ENCODE measurements at regions not wholly inside any gene's neighbourhood (a gene's known extent, or its start where the extent isn't known, plus 50 kb on each side); places are given as distances from the start of the nearest gene placed in this dataset.
A peak's percentile ranks its signal among the peaks of the same experiment; 100 is the strongest.
"Not testable (repeated sequence)": the region's sequence is repeated elsewhere in the genome, so short reads cannot be mapped to it uniquely, and the experiment has no call there.

DNA sequence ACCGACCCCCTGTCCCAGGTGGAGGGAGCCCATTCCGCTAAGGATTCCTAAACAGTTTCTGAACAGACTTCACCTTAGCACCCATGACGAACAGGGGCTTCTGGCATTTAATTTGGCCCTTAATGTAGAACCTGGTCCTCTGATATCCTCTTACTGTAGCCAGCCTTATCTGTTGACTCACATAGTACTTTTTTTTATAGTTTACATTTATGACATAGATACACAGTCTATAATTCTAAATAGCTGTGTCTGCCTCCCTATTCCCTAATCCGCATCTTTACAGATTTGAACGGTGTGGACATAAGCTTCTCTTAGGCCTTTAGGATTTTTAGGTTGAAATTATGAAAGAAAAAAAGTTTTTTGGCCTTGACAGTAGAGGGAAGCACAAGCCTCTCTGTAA lies 104.9 kb downstream of the TBC1D26 start:
- ATAC-seq (ENCODE audit: insufficient read depth, low FRiP score); H3K9me3 ChIP-seq (ENCODE audit: control insufficient read depth in 4 of 4, insufficient read depth in 3 of 4, low read length in 3 of 4); H3K9ac ChIP-seq (ENCODE audit: insufficient read depth in 1 of 2, low read length in 2 of 2); H3K27ac ChIP-seq (ENCODE audit: low read depth in 1 of 2, low read length in 1 of 2); H3K4me3 ChIP-seq; H3K4me1 ChIP-seq (ENCODE audit: control insufficient read depth in 5 of 5, insufficient read depth in 5 of 5, low read length in 5 of 5); H3K27me3 ChIP-seq (ENCODE audit: control insufficient read depth in 3 of 3, insufficient read depth in 3 of 3, low read length in 2 of 3); DNase-seq; H3K36me3 ChIP-seq (ENCODE audit: control insufficient read depth in 4 of 4, insufficient read depth in 4 of 4, low read length in 4 of 4): not testable (repeated sequence)
- 95 to 96% methylated on average over 5 of the region's 5 CpGs for WGBS, 2 donors

DNA sequence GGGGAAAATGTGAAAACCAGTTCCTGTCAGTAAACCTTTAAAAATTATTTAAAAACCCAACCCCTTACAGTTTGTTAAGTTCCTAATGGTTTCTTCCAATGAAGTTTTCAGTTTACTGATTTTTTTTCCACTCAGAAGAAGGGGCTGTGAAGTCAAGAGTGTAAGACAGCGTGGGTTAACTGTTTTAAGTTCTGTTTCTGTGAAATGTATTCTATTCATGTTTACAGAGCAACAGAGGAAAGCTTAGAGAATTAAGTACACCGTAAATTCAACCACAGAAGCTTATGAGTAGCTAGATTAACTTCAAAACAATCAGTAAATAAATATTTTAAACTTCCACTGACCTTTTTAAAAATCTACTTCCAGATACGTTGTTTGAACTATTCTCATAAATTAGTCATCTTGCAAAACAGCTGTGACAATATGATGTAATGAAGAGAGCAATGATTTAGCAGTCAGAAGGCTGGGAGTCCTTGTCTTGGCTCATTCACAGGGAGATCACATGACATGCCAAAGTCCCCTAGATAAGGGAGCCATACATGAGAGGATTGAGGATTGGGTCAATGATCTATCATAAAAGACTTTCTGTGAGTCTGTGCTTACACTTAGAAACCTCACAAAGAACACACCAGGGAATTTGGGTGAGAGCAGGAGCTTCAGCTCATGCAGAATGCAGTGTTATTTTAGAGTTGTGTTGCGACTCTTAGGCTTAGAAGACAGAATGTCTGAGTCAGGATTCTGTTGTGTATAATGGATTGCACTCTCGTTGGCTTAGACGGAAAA lies 97.3 kb upstream of the ADORA2B start:
- H3K36me3 ChIP-seq (ENCODE audit: control insufficient read depth in 4 of 4, insufficient read depth in 4 of 4, low read length in 4 of 4); H3K9me3 ChIP-seq (ENCODE audit: control insufficient read depth in 4 of 4, insufficient read depth in 3 of 4, low read length in 3 of 4); H3K9ac ChIP-seq (ENCODE audit: insufficient read depth in 1 of 2, low read length in 2 of 2); H3K27me3 ChIP-seq (ENCODE audit: control insufficient read depth in 3 of 3, insufficient read depth in 3 of 3, low read length in 2 of 3); H3K4me3 ChIP-seq; H3K4me1 ChIP-seq (ENCODE audit: control insufficient read depth in 5 of 5, insufficient read depth in 5 of 5, low read length in 5 of 5); H3K27ac ChIP-seq (ENCODE audit: low read depth in 1 of 2, low read length in 1 of 2): not testable (repeated sequence)
- peak; percentile 41 for ATAC-seq (ENCODE audit: insufficient read depth, low FRiP score)
- 58 to 77% methylated on average over 3 to 5 of the region's 6 CpGs for WGBS, 2 donors
- DNase-seq: peak in 2 of 3 donors; percentile 20 to 40

DNA sequence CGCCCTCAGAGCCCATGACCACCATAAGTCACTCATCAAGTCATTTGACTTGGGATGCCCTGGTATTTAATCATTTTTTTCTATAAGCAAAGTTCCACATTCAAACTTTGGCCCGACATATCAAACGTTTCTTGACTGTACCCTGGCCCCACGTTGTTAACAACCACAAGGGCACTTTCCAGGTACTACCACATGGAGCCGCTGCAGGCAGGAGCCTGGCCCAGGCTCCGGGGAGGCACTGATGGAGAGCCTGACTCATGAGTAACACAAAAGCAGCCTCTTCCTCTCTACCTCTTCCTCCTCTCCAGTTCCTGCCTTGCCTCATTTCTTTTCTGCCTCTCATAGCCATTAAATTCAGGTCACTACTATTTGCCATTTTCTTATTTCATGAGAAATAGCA lies 95.9 kb upstream of the ADORA2B start:
- 9 to 12% methylated on average over 5 to 6 of the region's 6 CpGs for WGBS, 2 donors
- not testable (repeated sequence) for H3K9me3 ChIP-seq (ENCODE audit: control insufficient read depth in 4 of 4, insufficient read depth in 3 of 4, low read length in 3 of 4); H3K36me3 ChIP-seq (ENCODE audit: control insufficient read depth in 4 of 4, insufficient read depth in 4 of 4, low read length in 4 of 4); ATAC-seq (ENCODE audit: insufficient read depth, low FRiP score); H3K27ac ChIP-seq (ENCODE audit: low read depth in 1 of 2, low read length in 1 of 2); H3K4me3 ChIP-seq; H3K27me3 ChIP-seq (ENCODE audit: control insufficient read depth in 3 of 3, insufficient read depth in 3 of 3, low read length in 2 of 3); H3K4me1 ChIP-seq (ENCODE audit: control insufficient read depth in 5 of 5, insufficient read depth in 5 of 5, low read length in 5 of 5); H3K9ac ChIP-seq (ENCODE audit: insufficient read depth in 1 of 2, low read length in 2 of 2)
- peak in 1 of 3 donors; percentile 18 for DNase-seq

DNA sequence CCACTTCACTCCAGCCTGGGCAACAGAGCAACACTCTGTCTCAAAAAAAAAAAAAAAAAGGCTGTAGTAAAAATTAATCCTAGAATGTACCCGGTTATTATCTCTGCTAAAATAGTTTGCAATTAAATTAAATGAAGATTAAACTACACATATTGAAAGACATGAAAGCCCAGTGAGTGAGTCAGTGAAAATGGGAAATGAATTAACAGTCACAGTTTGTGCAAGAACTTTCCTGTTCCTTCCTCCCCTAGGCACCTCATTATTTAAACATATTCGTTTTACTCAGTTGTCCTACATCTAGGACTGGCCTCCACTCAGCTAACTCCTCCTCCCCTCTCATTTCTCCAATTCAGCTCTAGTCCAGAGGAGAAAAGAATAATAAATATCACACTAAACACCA lies 94.9 kb upstream of the ADORA2B start:
- not testable (repeated sequence) for ATAC-seq (ENCODE audit: insufficient read depth, low FRiP score); H3K27me3 ChIP-seq (ENCODE audit: control insufficient read depth in 3 of 3, insufficient read depth in 3 of 3, low read length in 2 of 3); H3K9ac ChIP-seq (ENCODE audit: insufficient read depth in 1 of 2, low read length in 2 of 2); DNase-seq; H3K9me3 ChIP-seq (ENCODE audit: control insufficient read depth in 4 of 4, insufficient read depth in 3 of 4, low read length in 3 of 4); H3K36me3 ChIP-seq (ENCODE audit: control insufficient read depth in 4 of 4, insufficient read depth in 4 of 4, low read length in 4 of 4); H3K27ac ChIP-seq (ENCODE audit: low read depth in 1 of 2, low read length in 1 of 2); H3K4me1 ChIP-seq (ENCODE audit: control insufficient read depth in 5 of 5, insufficient read depth in 5 of 5, low read length in 5 of 5); H3K4me3 ChIP-seq
- 46 to 48% methylated on average over 2 of the region's 2 CpGs for WGBS, 2 donors

DNA sequence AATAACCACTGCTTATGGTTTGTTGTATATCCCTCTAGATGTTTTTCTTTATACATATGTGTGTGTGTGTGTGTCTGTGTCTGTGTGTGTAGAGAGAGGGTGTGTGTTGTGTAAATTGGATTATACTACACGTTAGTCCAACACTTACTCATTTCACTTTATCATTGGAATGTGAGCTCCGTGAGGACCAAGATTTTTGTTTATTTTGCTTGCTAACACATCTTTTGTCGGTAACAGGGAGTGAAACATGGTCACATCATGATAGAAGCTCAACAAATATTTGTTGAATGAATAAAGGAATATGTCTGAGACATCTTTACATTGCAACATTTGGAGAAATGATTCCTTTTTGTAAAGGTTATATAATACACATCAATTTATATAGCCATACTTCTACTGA lies 94.2 kb upstream of the ADORA2B start:
- H3K9me3 ChIP-seq (ENCODE audit: control insufficient read depth in 4 of 4, insufficient read depth in 3 of 4, low read length in 3 of 4); H3K27me3 ChIP-seq (ENCODE audit: control insufficient read depth in 3 of 3, insufficient read depth in 3 of 3, low read length in 2 of 3); H3K4me3 ChIP-seq; ATAC-seq (ENCODE audit: insufficient read depth, low FRiP score); DNase-seq; H3K4me1 ChIP-seq (ENCODE audit: control insufficient read depth in 5 of 5, insufficient read depth in 5 of 5, low read length in 5 of 5); H3K9ac ChIP-seq (ENCODE audit: insufficient read depth in 1 of 2, low read length in 2 of 2); H3K36me3 ChIP-seq (ENCODE audit: control insufficient read depth in 4 of 4, insufficient read depth in 4 of 4, low read length in 4 of 4); H3K27ac ChIP-seq (ENCODE audit: low read depth in 1 of 2, low read length in 1 of 2): not testable (repeated sequence)
- WGBS, 2 donors: 54 to 75% methylated on average over 3 of the region's 3 CpGs

DNA sequence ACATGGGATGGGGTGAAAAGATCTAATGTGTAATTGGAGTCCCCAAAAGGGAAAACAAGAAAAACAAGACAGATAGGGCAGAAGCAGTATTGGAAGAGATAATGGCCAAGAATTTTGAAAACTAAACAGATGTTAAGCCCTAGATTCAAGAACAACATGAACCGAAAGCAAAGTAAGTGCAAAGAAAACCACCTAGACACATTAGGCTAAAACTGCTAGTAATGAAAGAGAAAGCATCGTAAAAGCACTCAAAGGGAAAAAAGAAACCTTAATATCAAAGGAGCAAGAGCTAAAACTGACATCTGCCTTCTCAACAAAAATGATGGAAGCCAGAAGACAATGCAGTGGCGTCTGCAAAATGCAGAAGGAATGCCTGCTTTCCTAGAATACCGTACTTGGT lies 92.1 kb upstream of the ADORA2B start:
- DNase-seq; H3K9me3 ChIP-seq (ENCODE audit: control insufficient read depth in 4 of 4, insufficient read depth in 3 of 4, low read length in 3 of 4); H3K4me1 ChIP-seq (ENCODE audit: control insufficient read depth in 5 of 5, insufficient read depth in 5 of 5, low read length in 5 of 5); H3K36me3 ChIP-seq (ENCODE audit: control insufficient read depth in 4 of 4, insufficient read depth in 4 of 4, low read length in 4 of 4); H3K4me3 ChIP-seq; H3K27me3 ChIP-seq (ENCODE audit: control insufficient read depth in 3 of 3, insufficient read depth in 3 of 3, low read length in 2 of 3); ATAC-seq (ENCODE audit: insufficient read depth, low FRiP score); H3K27ac ChIP-seq (ENCODE audit: low read depth in 1 of 2, low read length in 1 of 2); H3K9ac ChIP-seq (ENCODE audit: insufficient read depth in 1 of 2, low read length in 2 of 2): not testable (repeated sequence)
- 100% methylated on average over 1 of the region's 4 CpGs for WGBS, 2 donors

DNA sequence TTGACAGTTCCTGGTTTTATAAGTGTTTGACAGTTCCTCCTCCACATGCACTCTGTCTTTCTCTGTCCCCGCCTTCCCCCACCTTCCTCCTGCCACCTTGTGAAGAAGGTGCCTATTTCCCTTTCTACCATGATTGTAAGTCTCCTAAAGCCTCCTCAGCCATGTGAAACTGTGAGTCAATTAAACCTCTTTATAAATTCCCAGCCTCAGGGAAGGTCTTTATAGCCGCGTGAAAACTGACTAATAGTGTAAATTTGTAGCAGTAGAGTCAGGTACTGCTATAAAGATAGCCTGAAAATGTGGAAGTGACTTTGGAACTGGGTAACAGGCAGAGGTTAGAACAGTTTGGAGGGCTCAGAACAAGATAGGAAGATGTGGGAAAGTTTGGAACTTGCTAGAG lies 88.7 kb upstream of the ADORA2B start:
- H3K9ac ChIP-seq (ENCODE audit: insufficient read depth in 1 of 2, low read length in 2 of 2); H3K4me1 ChIP-seq (ENCODE audit: control insufficient read depth in 5 of 5, insufficient read depth in 5 of 5, low read length in 5 of 5); H3K9me3 ChIP-seq (ENCODE audit: control insufficient read depth in 4 of 4, insufficient read depth in 3 of 4, low read length in 3 of 4); H3K27ac ChIP-seq (ENCODE audit: low read depth in 1 of 2, low read length in 1 of 2); ATAC-seq (ENCODE audit: insufficient read depth, low FRiP score); H3K36me3 ChIP-seq (ENCODE audit: control insufficient read depth in 4 of 4, insufficient read depth in 4 of 4, low read length in 4 of 4); H3K4me3 ChIP-seq; H3K27me3 ChIP-seq (ENCODE audit: control insufficient read depth in 3 of 3, insufficient read depth in 3 of 3, low read length in 2 of 3); DNase-seq: not testable (repeated sequence)
- WGBS, 2 donors: 81 to 86% methylated on average over 2 of the region's 3 CpGs

DNA sequence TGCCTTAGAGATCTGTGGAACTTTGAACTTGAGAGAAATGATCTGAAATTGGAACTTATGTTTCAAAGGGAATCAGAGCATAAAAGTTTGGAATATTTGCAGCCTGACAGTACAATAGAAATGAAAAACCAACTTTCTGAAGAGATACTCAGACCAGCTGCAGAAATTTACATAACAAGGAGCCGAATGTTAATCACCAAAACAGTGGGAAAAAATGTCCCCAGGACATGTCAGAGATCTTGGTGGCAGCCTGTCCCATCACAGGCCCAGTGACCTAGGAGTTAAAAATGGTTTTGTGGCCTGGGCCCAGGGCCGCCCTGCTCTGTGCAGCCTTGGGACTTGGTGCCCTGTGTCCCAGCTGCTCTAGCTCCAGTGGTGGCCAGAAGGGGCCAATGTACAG lies 88.2 kb upstream of the ADORA2B start:
- H3K9me3 ChIP-seq (ENCODE audit: control insufficient read depth in 4 of 4, insufficient read depth in 3 of 4, low read length in 3 of 4); H3K27me3 ChIP-seq (ENCODE audit: control insufficient read depth in 3 of 3, insufficient read depth in 3 of 3, low read length in 2 of 3); ATAC-seq (ENCODE audit: insufficient read depth, low FRiP score); H3K9ac ChIP-seq (ENCODE audit: insufficient read depth in 1 of 2, low read length in 2 of 2); DNase-seq; H3K36me3 ChIP-seq (ENCODE audit: control insufficient read depth in 4 of 4, insufficient read depth in 4 of 4, low read length in 4 of 4); H3K4me1 ChIP-seq (ENCODE audit: control insufficient read depth in 5 of 5, insufficient read depth in 5 of 5, low read length in 5 of 5); H3K4me3 ChIP-seq; H3K27ac ChIP-seq (ENCODE audit: low read depth in 1 of 2, low read length in 1 of 2): not testable (repeated sequence)
- 97 to 100% methylated on average over 2 of the region's 2 CpGs for WGBS, 2 donors

All from lung (tissue), 9 donors.